AG08395 (cell line): ENCODE measurements at regions not wholly inside any gene's neighbourhood (a gene's known extent, or its start where the extent isn't known, plus 50 kb on each side); places are given as distances from the start of the nearest gene placed in this dataset.

ENCODE experiments used
- DNase-seq: peaks from one replicate; pipeline ENCODE4 v3.0.0; 2012; ENCODE audit warnings: mixed read lengths, low spot score

DNA sequence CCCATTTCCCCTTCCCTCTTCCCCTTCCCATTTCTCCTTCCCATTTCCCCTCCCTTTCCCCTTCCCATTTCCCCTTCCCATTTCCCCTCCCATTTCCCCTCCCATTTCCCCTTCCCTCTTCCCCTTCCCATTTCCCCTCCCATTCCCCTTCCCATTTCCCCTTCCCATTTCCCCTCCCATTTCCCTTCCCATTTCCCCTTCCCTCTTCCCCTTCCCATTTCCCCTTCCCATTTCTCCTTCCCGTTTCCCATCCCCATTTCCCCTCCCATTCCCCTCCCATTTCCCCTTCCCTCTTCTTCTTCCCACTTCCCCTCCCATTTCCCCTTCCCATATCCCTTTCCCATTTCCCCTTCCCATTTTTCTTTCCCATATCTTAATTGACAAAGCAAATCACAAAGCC, 109.0 kb downstream of the OLFM1 start:
- no peak for DNase-seq

DNA sequence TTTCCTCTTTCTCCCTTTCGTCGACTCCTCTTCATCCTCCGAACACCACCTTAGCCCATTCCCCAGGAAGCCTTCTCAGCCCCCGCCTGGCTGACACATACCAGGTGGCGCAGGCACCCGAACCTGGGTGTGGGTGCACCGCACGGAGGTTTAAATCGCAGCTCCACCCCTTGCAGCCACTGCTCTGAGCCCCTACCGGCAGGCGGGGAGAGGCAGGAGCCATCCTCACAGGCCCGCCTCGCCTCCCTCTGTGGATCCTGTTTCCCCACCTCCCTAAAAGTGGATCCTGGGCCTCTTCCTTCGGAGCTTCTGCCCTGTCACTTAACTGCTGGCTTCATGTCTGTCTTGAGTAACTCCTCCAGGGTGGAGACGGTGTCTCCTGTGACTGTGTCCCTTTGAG, 110.7 kb downstream of the OLFM1 start:
- no peak for DNase-seq

- no peak for DNase-seq
These were observed 111.3 kb downstream of the OLFM1 start for GRCh38 chr9:135198586-135199285.

DNA sequence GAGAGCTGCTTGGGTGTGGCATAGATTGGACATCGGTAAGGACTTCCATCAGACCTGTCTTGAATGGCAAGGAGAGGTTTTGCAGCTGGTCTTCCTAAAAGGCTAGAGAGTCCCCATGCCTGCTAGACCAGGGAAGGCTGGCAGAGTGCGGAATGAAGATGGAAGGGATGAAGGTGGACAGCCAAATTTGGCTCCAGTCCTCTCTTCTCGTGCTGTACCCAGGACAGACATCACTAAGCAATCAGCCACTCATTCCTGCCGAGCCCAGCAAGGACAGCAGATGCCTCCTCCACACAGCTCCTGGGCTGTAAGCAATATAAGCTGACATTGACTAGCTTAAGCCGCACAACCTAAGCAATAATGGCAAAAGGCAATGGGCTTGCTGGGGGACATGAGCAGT, 112.0 kb downstream of the OLFM1 start:
- DNase-seq: no peak

- DNase-seq: no peak
These were observed 114.2 kb downstream of the OLFM1 start for GRCh38 chr9:135201711-135202110.

GRCh38 chr9:135204177-135204576, 116.7 kb downstream of the OLFM1 start:
- no peak for DNase-seq

DNA sequence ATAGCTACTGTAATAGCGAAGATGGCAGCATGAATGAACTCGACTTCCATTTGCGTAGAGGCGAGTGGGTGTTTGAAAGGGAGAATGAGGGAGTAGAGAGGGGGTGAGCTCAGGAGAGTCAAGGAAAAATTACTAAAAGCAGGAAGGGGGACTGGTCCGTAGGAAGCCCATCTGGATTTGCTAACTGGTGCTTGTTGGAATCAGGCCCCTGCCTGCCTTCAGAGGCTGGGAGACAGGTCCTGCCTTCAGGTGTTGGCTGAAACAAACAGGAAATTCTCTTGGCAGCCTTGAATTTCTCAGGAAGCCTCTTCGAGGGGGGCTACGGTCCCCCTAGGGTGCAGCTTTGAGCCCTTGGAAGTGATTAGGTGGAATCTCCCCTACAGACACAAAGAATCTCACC, 121.7 kb downstream of the OLFM1 start:
- no peak for DNase-seq

- DNase-seq: no peak
These were observed 122.4 kb downstream of the OLFM1 start for GRCh38 chr9:135209852-135210251.

DNA sequence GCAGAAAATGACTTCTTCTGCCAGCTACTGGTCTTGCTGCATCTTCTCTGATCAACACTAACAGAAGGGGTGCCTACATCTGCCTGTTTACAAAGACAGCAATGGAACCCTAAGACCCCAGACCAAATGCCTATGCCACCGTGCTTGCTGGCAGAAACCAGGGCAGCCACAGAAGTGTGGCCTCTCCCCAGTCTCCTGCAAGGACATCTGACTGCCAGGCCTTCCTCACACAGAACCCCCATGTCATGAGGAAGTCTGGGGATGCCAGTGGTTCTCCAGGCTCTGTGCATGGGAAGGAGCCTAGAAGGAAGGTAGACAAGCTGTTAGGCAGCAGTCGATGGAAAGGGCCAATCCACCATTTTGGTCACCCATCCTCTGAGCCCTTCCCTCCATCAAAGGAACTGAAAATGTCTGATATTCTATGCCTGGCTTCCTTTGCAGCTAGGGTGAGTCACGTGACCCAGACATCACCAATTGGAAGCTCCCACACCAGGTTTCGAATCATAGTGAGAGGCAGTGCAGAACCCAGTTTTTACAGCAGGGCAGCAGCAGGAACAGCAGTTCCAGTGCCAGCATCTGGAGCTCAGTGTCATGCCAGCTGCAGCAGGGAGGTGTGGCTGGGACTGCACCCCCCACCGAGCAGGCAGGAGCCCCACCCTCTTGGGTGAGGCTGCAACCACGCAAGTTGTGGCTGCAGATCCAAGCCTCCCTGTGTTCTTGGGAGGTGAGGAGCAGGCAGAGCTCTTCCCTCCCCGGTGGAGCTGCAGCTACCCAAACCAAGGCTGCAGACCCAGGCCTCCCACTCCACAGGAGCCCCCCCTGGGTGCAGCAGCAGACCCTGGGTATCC, 123.4 kb downstream of the OLFM1 start:
- DNase-seq: no peak

DNA sequence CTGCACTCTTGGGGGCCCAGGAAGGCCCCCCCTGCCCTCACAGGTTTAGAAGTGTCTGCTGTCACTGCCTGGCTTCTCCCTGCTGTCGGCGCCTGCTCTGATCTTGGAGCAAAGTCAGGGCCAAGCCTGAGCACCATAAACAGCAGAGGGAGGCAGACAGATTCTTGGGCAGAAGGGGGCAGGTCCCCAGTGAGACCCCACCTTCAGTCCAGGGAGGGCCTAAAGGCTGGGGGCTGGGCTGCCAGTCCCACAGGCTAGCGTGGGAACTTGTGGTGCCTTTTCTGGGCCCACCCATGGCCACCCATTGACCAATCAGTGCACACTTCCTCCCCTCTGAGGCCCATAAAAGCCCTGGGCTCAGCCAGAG, 124.0 kb downstream of the OLFM1 start:
- no peak for DNase-seq

DNA sequence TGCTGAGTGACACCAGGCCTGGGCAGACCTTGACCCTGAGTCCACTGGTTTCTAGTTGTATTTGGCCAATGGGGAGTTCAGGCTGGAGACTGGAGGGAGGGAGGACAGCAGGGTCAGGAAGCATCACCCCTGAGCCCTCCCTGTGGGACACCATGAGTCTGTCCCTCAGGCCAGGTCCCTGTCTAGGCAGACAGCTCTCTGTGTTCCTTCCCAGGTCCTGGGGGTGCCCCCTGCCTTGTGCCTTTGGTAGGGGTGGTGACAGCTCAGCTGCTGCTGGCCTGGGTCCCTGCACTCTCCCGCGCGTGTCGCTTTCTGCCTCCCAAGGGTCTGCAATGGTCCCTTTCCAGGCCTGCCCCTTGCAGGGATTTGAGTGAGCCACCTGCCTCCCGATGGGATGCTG, 125.5 kb downstream of the OLFM1 start:
- DNase-seq: no peak

GRCh38 chr9:135213566-135213965, 126.1 kb downstream of the OLFM1 start:
- DNase-seq: no peak

DNA sequence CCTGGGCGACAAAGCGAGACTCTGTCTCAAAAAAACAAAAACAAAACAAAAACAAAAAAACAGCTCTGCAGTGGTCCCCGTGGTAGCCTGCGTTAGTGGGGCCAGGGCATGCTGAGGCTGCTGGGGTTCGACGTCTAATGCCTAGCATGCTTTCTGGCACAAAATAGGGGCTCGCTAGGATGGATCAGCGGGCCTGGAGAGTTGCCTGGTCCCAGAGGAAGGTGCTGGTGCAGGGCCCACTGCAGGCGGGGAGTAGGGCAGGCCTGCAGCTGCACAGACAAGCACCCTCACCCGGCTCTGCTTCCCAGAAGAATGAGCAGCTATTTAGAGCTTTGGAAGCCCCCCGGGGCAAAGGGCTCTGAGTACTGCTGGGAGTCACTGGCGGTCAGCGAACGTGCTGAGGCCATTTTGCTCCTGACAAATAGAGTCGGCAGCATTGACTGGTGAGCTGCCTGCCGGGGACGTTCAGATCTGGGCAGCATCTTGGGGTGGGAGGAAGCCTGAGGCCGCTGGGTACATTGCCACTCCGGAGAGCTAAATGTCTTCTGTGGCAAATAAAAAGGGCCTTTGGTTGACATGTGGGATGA, 126.7 kb downstream of the OLFM1 start:
- no peak for DNase-seq

GRCh38 chr9:135214706-135215105, 127.2 kb downstream of the OLFM1 start:
- DNase-seq: no peak

DNA sequence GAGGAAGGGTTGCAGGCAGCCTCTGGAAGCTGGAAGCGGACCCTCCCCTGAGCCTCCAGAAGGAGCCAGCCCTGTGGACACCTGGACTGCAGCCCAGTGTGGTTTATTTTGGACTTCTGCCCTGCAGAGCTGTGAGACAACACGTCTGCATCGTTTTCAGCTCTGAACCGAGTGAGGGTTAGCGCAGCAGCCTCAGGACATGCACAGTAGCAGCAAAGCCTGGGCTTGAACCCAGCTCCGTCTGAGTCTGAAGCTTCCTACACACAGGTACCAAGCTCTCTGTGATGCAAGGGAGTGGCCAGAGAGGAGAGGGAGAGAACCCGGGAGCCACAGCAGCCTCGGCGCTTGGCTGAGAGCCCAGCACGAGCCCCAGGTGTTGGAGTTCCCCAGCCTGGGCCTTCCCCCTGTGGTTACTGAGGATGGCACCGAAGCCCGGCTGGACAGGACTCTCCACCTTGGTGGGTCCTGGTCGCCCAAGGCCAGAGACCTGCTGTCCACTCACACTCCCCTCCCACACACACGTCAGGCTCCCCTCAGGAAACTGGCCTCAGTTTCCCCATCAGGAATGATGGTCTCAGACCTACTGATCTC, 128.2 kb downstream of the OLFM1 start:
- DNase-seq: no peak

GRCh38 chr9:135216236-135216635, 128.8 kb downstream of the OLFM1 start:
- no peak for DNase-seq

- no peak for DNase-seq
These were observed 129.4 kb downstream of the OLFM1 start for GRCh38 chr9:135216791-135217441.

GRCh38 chr9:135217836-135218235, 130.4 kb downstream of the OLFM1 start:
- DNase-seq: no peak

DNA sequence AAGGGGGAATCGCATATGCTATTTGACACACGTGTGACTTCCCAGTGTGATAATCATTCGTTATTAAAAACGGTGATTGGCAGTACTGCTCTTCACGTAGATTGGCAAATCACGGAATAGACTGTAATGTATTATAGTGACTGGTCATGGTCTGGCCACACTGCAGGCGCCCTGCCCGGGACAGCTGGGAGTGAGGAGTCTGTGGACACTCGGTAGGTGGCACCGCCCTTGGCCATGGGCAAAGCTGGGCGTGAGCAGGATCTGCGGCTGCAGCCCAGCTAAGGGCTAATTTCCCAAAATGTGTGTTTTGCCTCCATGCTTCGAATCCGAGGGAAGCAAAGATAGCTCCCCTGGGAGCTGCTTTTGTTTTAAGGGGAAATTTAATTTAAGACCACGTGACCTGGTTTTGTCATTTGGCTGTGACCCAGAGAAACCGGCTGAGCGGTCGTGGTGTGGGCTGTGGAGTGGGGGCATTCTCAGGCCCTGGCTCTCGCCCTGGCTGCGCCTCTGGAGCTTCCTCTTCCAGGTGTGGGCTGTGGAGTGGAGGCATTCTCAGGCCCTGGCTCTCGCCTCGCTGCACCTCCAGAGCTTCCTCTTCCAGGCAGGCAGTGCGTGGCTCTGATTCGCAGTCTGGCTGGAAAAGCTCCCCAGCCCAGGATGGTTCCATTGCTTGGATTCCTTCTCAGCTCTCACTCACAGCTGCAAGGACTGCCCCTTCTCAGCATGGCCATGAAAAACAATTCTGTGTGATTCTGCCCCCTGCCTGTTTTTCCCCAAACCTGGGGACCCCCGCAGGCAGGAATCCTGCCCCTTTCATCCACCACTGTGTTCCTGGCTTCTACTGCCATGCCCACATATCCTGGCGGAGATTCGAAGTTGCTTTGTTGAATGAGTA, 131.1 kb downstream of the OLFM1 start:
- DNase-seq: no peak

- DNase-seq: no peak
These were observed 132.5 kb downstream of the OLFM1 start for GRCh38 chr9:135219676-135220600.
